Neural cell (in vitro differentiated cells): ENCODE measurements at regions not wholly inside any gene's neighbourhood (a gene's known extent, or its start where the extent isn't known, plus 50 kb on each side); places are given as distances from the start of the nearest gene placed in this dataset.

Source experiments
- H2AFZ ChIP-seq: fragments of 200-600, 300-800 bp; sonication (generic), shearing (Covaris generic); 2 replicates; pipeline ENCODE4 v1.6.0; 2014; ENCODE audit warnings: low read depth, mild to moderate bottlenecking, antibody characterized with exemption, low read length, moderate library complexity
- H3F3A ChIP-seq: fragments of 200-600 bp; shearing (Covaris generic); 2 replicates; pipeline ENCODE4 v1.6.1; 2016; ENCODE audit warnings: mild to moderate bottlenecking, moderate library complexity, mixed read lengths, antibody characterized with exemption, low read length; ENCODE audit not compliant: insufficient read depth, poor library complexity, severe bottlenecking
- H3K27ac ChIP-seq: fragments of 200-600, 300-800 bp; sonication (generic), shearing (Covaris generic); 2 replicates; pipeline ENCODE4 v1.5.1; 2014; ENCODE audit warnings: mild to moderate bottlenecking, low read length, moderate library complexity
- H3K27me3 ChIP-seq: fragments of 300-800, 200-600 bp; sonication (generic), shearing (Covaris generic); 2 replicates; pipeline ENCODE4 v1.6.0; 2014; ENCODE audit warnings: mild to moderate bottlenecking, low read depth, low read length, moderate library complexity; ENCODE audit not compliant: insufficient read depth
- H3K36me3 ChIP-seq: fragments of 300-800, 200-600 bp; sonication (generic), shearing (Covaris generic); 2 replicates; pipeline ENCODE4 v1.5.1; 2014; ENCODE audit warnings: mild to moderate bottlenecking, antibody characterized with exemption, low read length, moderate library complexity; ENCODE audit not compliant: insufficient read depth
- H3K4me2 ChIP-seq: fragments of 300-800, 200-600 bp; sonication (generic), shearing (Covaris generic); 2 replicates; pipeline ENCODE4 v1.6.0; 2014; ENCODE audit warnings: mild to moderate bottlenecking, low read length
- H3K4me3 ChIP-seq: fragments of 300-800, 200-600 bp; sonication (generic), shearing (Covaris generic); 2 replicates; pipeline ENCODE4 v1.5.1; 2014; ENCODE audit warnings: mild to moderate bottlenecking, low read length, moderate library complexity
- H3K79me2 ChIP-seq: fragments of 200-600 bp; shearing (Covaris generic); replicated peaks from 2 replicates; pipeline ENCODE4 v1.6.0; 2014; ENCODE audit warnings: mild to moderate bottlenecking, low read length, moderate library complexity; ENCODE audit not compliant: insufficient read depth
- H3K9ac ChIP-seq: fragments of 300-800, 200-600 bp; sonication (generic), shearing (Covaris generic); 2 replicates; pipeline ENCODE4 v1.6.1; 2016; ENCODE audit warnings: mild to moderate bottlenecking, low read length, mixed read lengths
- H3K9me2 ChIP-seq: fragments of 200-600 bp; shearing (Covaris generic); 2 replicates; pipeline ENCODE4 v1.6.1; 2016; ENCODE audit warnings: mild to moderate bottlenecking, low read length, mixed read lengths; ENCODE audit not compliant: insufficient read depth
- H3K9me3 ChIP-seq: fragments of 200-600, 300-800 bp; sonication (generic), shearing (Covaris generic); 2 replicates; pipeline ENCODE4 v1.6.1; 2016; ENCODE audit warnings: mild to moderate bottlenecking, mixed run types, low read length, moderate library complexity, mixed read lengths
- H4K20me1 ChIP-seq: fragments of 200-600 bp; shearing (Covaris generic); 2 replicates; pipeline ENCODE4 v1.6.1; 2016; ENCODE audit warnings: mild to moderate bottlenecking, mixed run types; ENCODE audit not compliant: insufficient read depth
- EP300 ChIP-seq: fragments of 450-650 bp; conservative IDR thresholded peaks from 2 replicates; pipeline ENCODE4 v1.6.1; 2014; ENCODE audit warnings: antibody characterized with exemption, mild to moderate bottlenecking, moderate library complexity; ENCODE audit not compliant: poor library complexity, severe bottlenecking
- EZH2 ChIP-seq: fragments of 200-600, 300-800 bp; shearing (Covaris generic), sonication (generic); IDR thresholded peaks from 2 replicates; pipeline ENCODE4 v1.6.1; 2014; ENCODE audit warnings: antibody characterized with exemption, low read length, borderline replicate concordance, mild to moderate bottlenecking; ENCODE audit not compliant: insufficient read depth, poor library complexity, severe bottlenecking
- MXI1 ChIP-seq: fragments of 450-650 bp; conservative IDR thresholded peaks from 2 replicates; pipeline ENCODE4 v1.6.1; 2014; ENCODE audit warnings: antibody characterized with exemption, mild to moderate bottlenecking; ENCODE audit not compliant: poor library complexity, severe bottlenecking
- POLR2AphosphoS5 ChIP-seq: IDR thresholded peaks from 2 replicates; pipeline ENCODE4 v1.6.1; 2012
- RAD21 ChIP-seq: fragments of 450-650 bp; conservative IDR thresholded peaks from 2 replicates; pipeline ENCODE4 v1.6.1; 2014; ENCODE audit warnings: antibody characterized with exemption, mild to moderate bottlenecking, moderate library complexity
- SMC3 ChIP-seq: fragments of 450-650 bp; conservative IDR thresholded peaks from 2 replicates; pipeline ENCODE4 v1.6.1; 2014; ENCODE audit warnings: antibody characterized with exemption, mild to moderate bottlenecking, moderate library complexity; ENCODE audit not compliant: poor library complexity
- TAF1 ChIP-seq: IDR thresholded peaks from 2 replicates; pipeline ENCODE4 v1.6.1; 2012; ENCODE audit warnings: low read depth
- TF ChIP-seq, protein P1 (sequence below): IDR thresholded peaks from 2 replicates; pipeline ENCODE4 v1.6.1; 2012; ENCODE audit warnings: borderline replicate concordance
- TF ChIP-seq, protein P2 (sequence below): fragments of 450-650 bp; IDR thresholded peaks from 2 replicates; pipeline ENCODE4 v1.5.1; 2014; ENCODE audit warnings: antibody characterized with exemption, mild to moderate bottlenecking, moderate library complexity; ENCODE audit not compliant: poor library complexity, severe bottlenecking

DNA sequence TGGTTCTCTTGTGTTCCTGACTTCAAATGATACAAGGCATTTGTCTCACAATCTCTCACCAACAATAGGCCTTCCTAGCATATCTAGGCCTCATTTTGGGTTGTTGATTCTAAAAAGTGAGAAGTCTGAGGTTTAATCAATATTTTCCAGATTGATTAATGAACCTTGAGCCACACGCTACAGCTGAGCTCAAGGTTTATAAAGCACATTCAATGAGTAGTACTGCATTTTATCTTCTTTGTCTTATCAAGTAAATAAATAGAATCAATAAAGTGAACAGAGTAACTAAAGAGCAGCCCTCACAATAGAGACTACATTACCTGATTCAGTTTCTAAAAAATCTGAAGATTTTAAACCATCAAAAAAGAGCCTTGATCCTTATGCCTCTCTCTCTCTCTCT is 407.5 kb upstream of the CLEC14A start:
- no peaks in the 10 kb centered on the region for H3K27me3 ChIP-seq
- peaks cover 4% of the 10 kb centered on the region for H3F3A ChIP-seq
- no peaks in the 10 kb centered on the region for H4K20me1 ChIP-seq
- H3K27ac ChIP-seq = no peak overlapping the region
- H3K9me2 ChIP-seq = no peaks in the 10 kb centered on the region
- H3K4me3 ChIP-seq = no peak overlapping the region
- H3K4me2 ChIP-seq = no peak overlapping the region
- TF ChIP-seq, protein P1, sequence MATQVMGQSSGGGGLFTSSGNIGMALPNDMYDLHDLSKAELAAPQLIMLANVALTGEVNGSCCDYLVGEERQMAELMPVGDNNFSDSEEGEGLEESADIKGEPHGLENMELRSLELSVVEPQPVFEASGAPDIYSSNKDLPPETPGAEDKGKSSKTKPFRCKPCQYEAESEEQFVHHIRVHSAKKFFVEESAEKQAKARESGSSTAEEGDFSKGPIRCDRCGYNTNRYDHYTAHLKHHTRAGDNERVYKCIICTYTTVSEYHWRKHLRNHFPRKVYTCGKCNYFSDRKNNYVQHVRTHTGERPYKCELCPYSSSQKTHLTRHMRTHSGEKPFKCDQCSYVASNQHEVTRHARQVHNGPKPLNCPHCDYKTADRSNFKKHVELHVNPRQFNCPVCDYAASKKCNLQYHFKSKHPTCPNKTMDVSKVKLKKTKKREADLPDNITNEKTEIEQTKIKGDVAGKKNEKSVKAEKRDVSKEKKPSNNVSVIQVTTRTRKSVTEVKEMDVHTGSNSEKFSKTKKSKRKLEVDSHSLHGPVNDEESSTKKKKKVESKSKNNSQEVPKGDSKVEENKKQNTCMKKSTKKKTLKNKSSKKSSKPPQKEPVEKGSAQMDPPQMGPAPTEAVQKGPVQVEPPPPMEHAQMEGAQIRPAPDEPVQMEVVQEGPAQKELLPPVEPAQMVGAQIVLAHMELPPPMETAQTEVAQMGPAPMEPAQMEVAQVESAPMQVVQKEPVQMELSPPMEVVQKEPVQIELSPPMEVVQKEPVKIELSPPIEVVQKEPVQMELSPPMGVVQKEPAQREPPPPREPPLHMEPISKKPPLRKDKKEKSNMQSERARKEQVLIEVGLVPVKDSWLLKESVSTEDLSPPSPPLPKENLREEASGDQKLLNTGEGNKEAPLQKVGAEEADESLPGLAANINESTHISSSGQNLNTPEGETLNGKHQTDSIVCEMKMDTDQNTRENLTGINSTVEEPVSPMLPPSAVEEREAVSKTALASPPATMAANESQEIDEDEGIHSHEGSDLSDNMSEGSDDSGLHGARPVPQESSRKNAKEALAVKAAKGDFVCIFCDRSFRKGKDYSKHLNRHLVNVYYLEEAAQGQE = no peak
- TF ChIP-seq EP300 (no peak), SMC3 (no peak), RAD21 (no peak), TAF1 (no peak), POLR2AphosphoS5 (no peak), MXI1 (no peak), EZH2 (no peak)
- TF ChIP-seq, protein P2, sequence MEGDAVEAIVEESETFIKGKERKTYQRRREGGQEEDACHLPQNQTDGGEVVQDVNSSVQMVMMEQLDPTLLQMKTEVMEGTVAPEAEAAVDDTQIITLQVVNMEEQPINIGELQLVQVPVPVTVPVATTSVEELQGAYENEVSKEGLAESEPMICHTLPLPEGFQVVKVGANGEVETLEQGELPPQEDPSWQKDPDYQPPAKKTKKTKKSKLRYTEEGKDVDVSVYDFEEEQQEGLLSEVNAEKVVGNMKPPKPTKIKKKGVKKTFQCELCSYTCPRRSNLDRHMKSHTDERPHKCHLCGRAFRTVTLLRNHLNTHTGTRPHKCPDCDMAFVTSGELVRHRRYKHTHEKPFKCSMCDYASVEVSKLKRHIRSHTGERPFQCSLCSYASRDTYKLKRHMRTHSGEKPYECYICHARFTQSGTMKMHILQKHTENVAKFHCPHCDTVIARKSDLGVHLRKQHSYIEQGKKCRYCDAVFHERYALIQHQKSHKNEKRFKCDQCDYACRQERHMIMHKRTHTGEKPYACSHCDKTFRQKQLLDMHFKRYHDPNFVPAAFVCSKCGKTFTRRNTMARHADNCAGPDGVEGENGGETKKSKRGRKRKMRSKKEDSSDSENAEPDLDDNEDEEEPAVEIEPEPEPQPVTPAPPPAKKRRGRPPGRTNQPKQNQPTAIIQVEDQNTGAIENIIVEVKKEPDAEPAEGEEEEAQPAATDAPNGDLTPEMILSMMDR = no peak
- H3K79me2 ChIP-seq = no peaks in the 10 kb centered on the region
- no peaks in the 10 kb centered on the region for H3K9me3 ChIP-seq
- H3K9ac ChIP-seq = no peak overlapping the region
- H3K36me3 ChIP-seq = no peaks in the 10 kb centered on the region
- H2AFZ ChIP-seq = no peak overlapping the region

DNA sequence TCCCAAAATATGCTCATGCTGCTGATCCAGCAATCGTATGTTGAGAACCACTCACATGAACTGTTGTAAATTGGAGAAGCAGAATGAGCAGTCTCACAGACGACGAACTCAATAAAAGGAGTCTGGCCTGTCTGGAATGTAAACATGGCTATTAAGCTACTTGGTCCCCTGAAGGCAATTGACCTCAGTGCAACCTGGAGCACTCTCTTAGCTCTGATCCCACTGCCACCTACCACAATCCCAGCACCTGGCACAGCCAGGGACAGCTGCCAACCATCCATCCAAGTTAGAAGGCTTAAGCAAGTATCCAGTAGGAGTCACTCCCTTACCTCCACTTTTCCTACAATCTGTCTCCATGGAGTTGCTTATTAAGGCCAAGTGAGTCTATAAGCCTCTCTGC is 406.9 kb upstream of the CLEC14A start:
- no peak overlapping the region for H2AFZ ChIP-seq
- TF ChIP-seq, protein P2 = no peak
- TF ChIP-seq EZH2 (no peak), EP300 (no peak), SMC3 (no peak), MXI1 (no peak), RAD21 (no peak), POLR2AphosphoS5 (no peak), TAF1 (no peak)
- TF ChIP-seq, protein P1 = no peak

More for the DNA sequence above, 406.9 kb upstream of the CLEC14A start:
- no peaks in the 10 kb centered on the region for H3F3A ChIP-seq
- H3K4me3 ChIP-seq = no peak overlapping the region
- no peaks in the 10 kb centered on the region for H3K36me3 ChIP-seq
- no peaks in the 10 kb centered on the region for H3K9me3 ChIP-seq
- H3K4me2 ChIP-seq = no peak overlapping the region
- H3K27ac ChIP-seq = no peak overlapping the region
- H4K20me1 ChIP-seq = no peaks in the 10 kb centered on the region
- no peak overlapping the region for H3K9ac ChIP-seq
- H3K27me3 ChIP-seq = no peaks in the 10 kb centered on the region
- no peaks in the 10 kb centered on the region for H3K9me2 ChIP-seq
- H3K79me2 ChIP-seq = no peaks in the 10 kb centered on the region
